ACC112 (cell line): ENCODE measurements at regions not wholly inside any gene's neighbourhood (a gene's known extent, or its start where the extent isn't known, plus 50 kb on each side); places are given as distances from the start of the nearest gene placed in this dataset.

ENCODE experiments used
- H2AFZ ChIP-seq: fragments of 200-600 bp; sonication (generic); one replicate; pipeline ENCODE4 v1.6.0; 2017; ENCODE audit warnings: antibody characterized with exemption, low read length; ENCODE audit not compliant: unreplicated experiment
- H3K27ac ChIP-seq: fragments of 200-600 bp; sonication (generic); 2 replicates; pipeline ENCODE4 v1.5.1; 2014; ENCODE audit warnings: low read depth, mild to moderate bottlenecking, antibody characterized with exemption, low read length, moderate library complexity
- H3K27me3 ChIP-seq: fragments of 200-600 bp; sonication (generic); 2 replicates; pipeline ENCODE4 v1.6.1; 2014; ENCODE audit warnings: mild to moderate bottlenecking, antibody characterized with exemption, low read length, moderate library complexity, mixed read lengths; ENCODE audit not compliant: insufficient read depth
- H3K36me3 ChIP-seq: fragments of 200-600 bp; sonication (generic); 2 replicates; pipeline ENCODE4 v1.6.1; 2016; ENCODE audit warnings: mild to moderate bottlenecking, antibody characterized with exemption, low read length, moderate library complexity, mixed read lengths; ENCODE audit not compliant: insufficient read depth
- H3K4me1 ChIP-seq: fragments of 200-600 bp; sonication (generic); one replicate; pipeline ENCODE4 v1.6.1; 2016; ENCODE audit warnings: low read length, mixed read lengths; ENCODE audit not compliant: insufficient read depth, unreplicated experiment, control insufficient read depth
- H3K4me3 ChIP-seq: fragments of 200-600 bp; sonication (generic); 2 replicates; pipeline ENCODE4 v1.5.1; 2014; ENCODE audit warnings: mild to moderate bottlenecking, low read depth, low read length
- H3K79me2 ChIP-seq: fragments of 200-600 bp; sonication (generic); one replicate; pipeline ENCODE4 v1.6.0; 2016; ENCODE audit warnings: low read length; ENCODE audit not compliant: control insufficient read depth, unreplicated experiment, insufficient read depth

GRCh38 chr3:82015241-82015640 lies 253.8 kb upstream of the GBE1 start:
- Histone ChIP-seq H2AFZ (no peak overlapping the region), H3K79me2 (no peaks in the 10 kb centered on the region), H3K4me3 (no peak overlapping the region), H3K36me3 (no peaks in the 10 kb centered on the region), H3K27ac (no peak overlapping the region), H3K27me3 (no peaks in the 10 kb centered on the region), H3K4me1 (no peaks in the 10 kb centered on the region)

DNA sequence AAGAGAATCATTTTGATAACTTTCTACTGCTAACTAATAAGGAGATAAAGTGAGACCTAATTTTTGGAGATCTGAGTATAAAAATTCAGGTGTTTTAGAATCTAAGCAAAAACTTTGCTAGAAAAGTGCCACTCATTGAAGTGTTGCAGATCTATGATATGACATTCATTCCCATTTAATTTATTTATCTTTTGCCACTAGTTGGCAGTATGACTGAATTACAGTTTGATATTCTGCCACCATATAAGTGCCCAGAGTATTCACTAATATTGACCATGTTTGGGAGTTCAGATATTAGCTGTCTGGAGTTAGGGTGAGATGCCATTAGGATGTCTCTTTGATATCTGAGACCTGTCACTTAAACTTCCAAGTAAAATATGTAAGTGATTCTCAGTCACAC lies 251.3 kb upstream of the GBE1 start:
- H3K79me2 ChIP-seq = no peaks in the 10 kb centered on the region
- no peaks in the 10 kb centered on the region for H3K4me1 ChIP-seq
- no peaks in the 10 kb centered on the region for H3K36me3 ChIP-seq
- no peak overlapping the region for H3K4me3 ChIP-seq
- H2AFZ ChIP-seq = no peak overlapping the region
- H3K27me3 ChIP-seq = no peaks in the 10 kb centered on the region
- no peak overlapping the region for H3K27ac ChIP-seq

GRCh38 chr3:82011336-82011735 lies 249.9 kb upstream of the GBE1 start:
- Histone ChIP-seq H3K4me1 (no peaks in the 10 kb centered on the region), H3K27ac (no peak overlapping the region), H3K79me2 (no peaks in the 10 kb centered on the region), H3K36me3 (no peaks in the 10 kb centered on the region), H3K27me3 (no peaks in the 10 kb centered on the region), H2AFZ (no peak overlapping the region), H3K4me3 (no peak overlapping the region)

DNA sequence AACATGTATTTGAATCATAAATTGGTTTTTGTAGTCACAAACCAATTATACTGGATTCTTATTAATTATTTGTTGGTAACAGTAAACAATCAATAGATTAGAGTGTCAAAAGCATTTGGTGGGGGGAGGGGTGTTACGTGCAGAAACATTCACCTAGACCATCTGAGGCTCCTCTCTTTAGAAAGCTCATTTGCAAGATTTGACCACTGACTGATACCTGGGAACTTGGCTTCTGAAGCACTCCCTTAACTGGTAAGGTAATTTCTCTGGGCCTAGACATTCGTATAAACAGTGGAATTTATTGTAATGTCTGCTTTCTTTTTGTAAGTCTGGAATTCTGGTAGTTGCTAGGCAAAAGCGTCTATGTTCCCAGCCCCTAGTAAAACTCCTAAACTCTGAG lies 243.8 kb upstream of the GBE1 start:
- Histone ChIP-seq H2AFZ (no peak overlapping the region), H3K36me3 (no peaks in the 10 kb centered on the region), H3K4me3 (no peak overlapping the region), H3K79me2 (no peaks in the 10 kb centered on the region), H3K27me3 (no peaks in the 10 kb centered on the region), H3K4me1 (no peaks in the 10 kb centered on the region), H3K27ac (no peak overlapping the region)

DNA sequence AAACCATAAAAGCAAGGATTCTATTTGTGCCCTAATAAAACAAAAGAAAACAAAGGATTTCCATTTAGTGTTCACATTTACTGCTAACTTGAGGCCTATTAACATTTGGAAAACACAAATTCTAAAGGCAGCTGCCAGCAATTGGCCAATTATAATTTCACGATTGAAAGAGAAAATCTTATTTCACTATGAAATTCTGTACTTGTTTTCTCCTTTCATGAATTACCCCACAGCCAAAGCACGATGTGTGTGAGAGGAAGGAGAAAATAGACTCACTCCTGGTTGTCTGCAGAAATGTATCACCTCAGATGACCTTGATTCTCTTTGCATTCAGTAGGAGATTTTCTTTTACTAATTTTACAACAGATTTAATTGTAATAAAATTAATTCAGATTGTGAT lies 242.8 kb upstream of the GBE1 start:
- H3K79me2 ChIP-seq = no peaks in the 10 kb centered on the region
- no peak overlapping the region for H3K4me3 ChIP-seq
- no peak overlapping the region for H2AFZ ChIP-seq
- no peak overlapping the region for H3K27ac ChIP-seq
- H3K27me3 ChIP-seq = no peaks in the 10 kb centered on the region
- H3K4me1 ChIP-seq = no peaks in the 10 kb centered on the region
- no peaks in the 10 kb centered on the region for H3K36me3 ChIP-seq

- Histone ChIP-seq H3K27ac (no peak overlapping the region), H3K27me3 (no peaks in the 10 kb centered on the region), H3K79me2 (no peaks in the 10 kb centered on the region), H3K36me3 (no peaks in the 10 kb centered on the region), H3K4me1 (no peaks in the 10 kb centered on the region), H3K4me3 (no peak overlapping the region), H2AFZ (no peak overlapping the region)
These were observed 241.7 kb upstream of the GBE1 start for GRCh38 chr3:82002986-82003642.

- Histone ChIP-seq H3K4me3 (no peak overlapping the region), H3K27me3 (no peaks in the 10 kb centered on the region), H3K79me2 (no peaks in the 10 kb centered on the region), H3K27ac (no peak overlapping the region), H3K36me3 (no peaks in the 10 kb centered on the region), H3K4me1 (no peaks in the 10 kb centered on the region), H2AFZ (no peak overlapping the region)
These were observed 241.0 kb upstream of the GBE1 start for GRCh38 chr3:82002491-82002890.

DNA sequence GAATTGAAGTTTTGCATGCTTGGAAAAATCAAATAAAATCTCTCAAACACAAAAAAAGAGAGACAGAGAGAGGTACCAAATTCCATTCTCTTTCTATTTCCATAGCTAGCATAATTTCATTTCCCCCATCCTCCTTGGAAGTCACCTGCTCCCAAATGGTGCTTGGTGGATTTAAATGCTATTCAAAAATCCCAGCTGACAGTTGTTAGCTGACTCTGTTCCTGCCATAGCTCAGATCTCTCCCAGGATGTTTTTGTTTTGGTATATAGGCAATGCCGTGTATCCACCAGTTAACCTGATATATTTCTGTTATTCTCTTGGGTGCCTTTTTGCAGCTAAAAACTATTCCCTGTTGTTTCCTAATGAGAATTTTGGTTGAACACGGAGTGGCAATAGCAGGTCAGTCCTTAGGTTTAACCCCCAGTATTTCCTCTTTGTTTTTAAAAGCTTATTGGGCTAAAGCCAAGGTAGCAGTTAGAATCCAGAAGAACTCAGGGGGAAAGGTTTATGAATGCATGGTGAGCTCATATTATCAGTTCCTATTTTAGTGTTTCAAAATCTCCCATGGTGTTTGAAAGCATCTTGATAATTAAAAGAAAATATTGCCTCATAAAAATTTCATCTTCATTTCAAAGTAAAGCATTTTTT lies 240.0 kb upstream of the GBE1 start:
- no peaks in the 10 kb centered on the region for H3K4me1 ChIP-seq
- H3K27me3 ChIP-seq = no peaks in the 10 kb centered on the region
- H3K4me3 ChIP-seq = no peak overlapping the region
- H3K36me3 ChIP-seq = no peaks in the 10 kb centered on the region
- no peak overlapping the region for H3K27ac ChIP-seq
- H2AFZ ChIP-seq = no peak overlapping the region
- H3K79me2 ChIP-seq = no peaks in the 10 kb centered on the region

GRCh38 chr3:82000773-82001172 lies 239.3 kb upstream of the GBE1 start:
- Histone ChIP-seq H3K27me3 (no peaks in the 10 kb centered on the region), H3K4me3 (no peak overlapping the region), H3K36me3 (no peaks in the 10 kb centered on the region), H3K79me2 (no peaks in the 10 kb centered on the region), H3K27ac (no peak overlapping the region), H3K4me1 (no peaks in the 10 kb centered on the region), H2AFZ (no peak overlapping the region)

DNA sequence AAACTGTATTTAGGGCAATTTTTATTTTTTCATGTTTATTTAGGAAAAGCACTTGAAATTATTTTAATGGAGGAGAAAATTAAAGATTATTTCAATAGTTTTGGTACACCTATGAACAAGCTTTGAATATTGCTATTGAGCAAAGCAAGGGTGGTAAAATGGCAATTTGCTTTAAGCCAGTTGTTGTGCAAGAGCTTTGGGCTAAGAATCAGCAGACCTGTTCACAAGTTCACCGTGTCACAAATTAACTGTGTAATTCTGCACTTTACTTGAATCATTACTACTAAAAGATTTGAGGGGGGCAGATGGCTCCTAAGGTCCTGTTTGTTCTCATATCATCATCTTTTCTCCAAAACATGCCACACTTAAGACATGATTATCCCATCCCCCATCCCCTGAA lies 238.9 kb upstream of the GBE1 start:
- no peaks in the 10 kb centered on the region for H3K27me3 ChIP-seq

DNA sequence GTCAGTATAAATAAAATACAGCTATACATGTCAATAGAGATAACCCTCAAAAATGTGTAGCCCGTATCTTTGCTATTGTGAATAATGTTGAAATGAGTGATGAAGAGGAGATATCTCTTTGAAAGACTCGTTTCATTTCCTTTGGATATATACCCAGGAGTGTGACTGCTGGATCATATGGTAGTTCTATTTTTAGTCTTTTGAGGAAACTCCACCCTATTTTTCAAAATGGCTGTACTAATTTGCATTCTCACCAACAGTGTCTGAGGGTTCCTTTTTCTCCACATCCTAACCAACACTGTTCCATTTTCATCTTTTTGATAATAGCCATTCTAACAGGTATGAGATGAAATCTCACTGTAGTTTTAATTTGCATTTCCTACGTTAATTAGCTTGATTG lies 237.5 kb upstream of the GBE1 start:
- H3K27ac ChIP-seq = no peak overlapping the region
- no peak overlapping the region for H3K4me3 ChIP-seq
- H2AFZ ChIP-seq = no peak overlapping the region
- no peaks in the 10 kb centered on the region for H3K79me2 ChIP-seq
- no peaks in the 10 kb centered on the region for H3K4me1 ChIP-seq
- H3K27me3 ChIP-seq = no peaks in the 10 kb centered on the region
- H3K36me3 ChIP-seq = no peaks in the 10 kb centered on the region

More for the DNA sequence above, 238.9 kb upstream of the GBE1 start:
- no peaks in the 10 kb centered on the region for H3K36me3 ChIP-seq
- no peaks in the 10 kb centered on the region for H3K4me1 ChIP-seq
- no peak overlapping the region for H3K4me3 ChIP-seq
- no peak overlapping the region for H2AFZ ChIP-seq
- no peaks in the 10 kb centered on the region for H3K79me2 ChIP-seq
- no peak overlapping the region for H3K27ac ChIP-seq
